Nephron progenitor cell (in vitro differentiated cells): ENCODE measurements at regions not wholly inside any gene's neighbourhood (a gene's known extent, or its start where the extent isn't known, plus 50 kb on each side); places are given as distances from the start of the nearest gene placed in this dataset.

Experiments
- DNase-seq: peaks from one replicate; pipeline ENCODE4 v3.0.0; 2021
- H3K27ac Mint-ChIP-seq: 2 replicates; pipeline ENCODE4 v1.8.0; 2021; ENCODE audit warnings: mild to moderate bottlenecking, moderate library complexity, mixed read lengths
- H3K27me3 Mint-ChIP-seq: 2 replicates; pipeline ENCODE4 v1.8.0; 2021; ENCODE audit warnings: mild to moderate bottlenecking, low read depth, mixed read lengths; ENCODE audit not compliant: poor library complexity
- H3K36me3 Mint-ChIP-seq: 2 replicates; pipeline ENCODE4 v1.8.0; 2021; ENCODE audit warnings: low read depth, mixed read lengths
- H3K4me1 Mint-ChIP-seq: 2 replicates; pipeline ENCODE4 v1.8.0; 2021; ENCODE audit warnings: mixed read lengths
- H3K4me3 Mint-ChIP-seq: 2 replicates; pipeline ENCODE4 v1.8.0; 2021; ENCODE audit warnings: mild to moderate bottlenecking, moderate library complexity, mixed read lengths
- H3K9me3 Mint-ChIP-seq: 2 replicates; pipeline ENCODE4 v1.8.0; 2021; ENCODE audit warnings: mild to moderate bottlenecking, moderate library complexity, mixed read lengths
- CTCF ChIP-seq: fragments of 200-600 bp; sonication (generic); IDR thresholded peaks from 2 replicates; pipeline ENCODE4 v1.5.0; 2021; ENCODE audit warnings: antibody characterized with exemption

DNA sequence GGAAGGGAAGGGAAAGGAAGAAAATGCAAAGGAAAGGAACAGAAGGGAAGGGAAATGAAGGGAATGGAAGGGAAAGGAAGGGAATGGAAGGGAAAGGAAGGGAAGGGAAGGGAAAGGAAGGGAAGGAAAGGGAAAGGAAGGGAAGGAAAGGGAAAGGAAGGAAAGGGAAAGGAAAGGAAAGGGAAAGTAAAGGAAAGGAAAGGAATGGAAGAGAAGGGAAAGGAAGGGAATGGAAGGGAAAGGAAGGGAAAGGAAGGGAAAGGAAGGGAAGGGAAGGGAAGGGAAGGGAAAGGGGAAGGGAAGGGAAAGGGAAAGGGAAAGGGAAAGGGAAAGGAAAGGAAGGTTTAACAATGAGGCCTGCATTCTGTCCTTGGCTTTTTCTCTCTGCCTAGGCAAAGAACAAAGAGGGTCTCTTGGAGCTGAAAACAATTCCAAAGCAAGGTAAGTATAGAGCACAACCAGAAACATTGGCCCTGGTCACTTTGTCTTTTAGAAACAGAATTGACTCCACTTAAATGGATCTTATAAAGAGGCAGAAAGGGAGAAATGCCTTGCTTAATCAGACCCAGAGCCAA lies 525.9 kb upstream of the TMPO start:
- no peak for DNase-seq
- Mint-ChIP-seq H3K27me3 (peaks cover 11% of the 10 kb centered on the region), H3K36me3 (peaks cover 10% of the 10 kb centered on the region)

GRCh38 chr12:97994746-97995484 lies 520.5 kb upstream of the TMPO start:
- no peak for DNase-seq
- Mint-ChIP-seq H3K4me3 (no peak overlapping the region), H3K9me3 (peaks cover 34% of the 10 kb centered on the region), H3K4me1 (peaks cover 21% of the 10 kb centered on the region), H3K27ac (no peak overlapping the region), H3K36me3 (peaks cover 10% of the 10 kb centered on the region), H3K27me3 (no peaks in the 10 kb centered on the region)
- no peak for TF ChIP-seq CTCF

More for the DNA sequence above, 525.9 kb upstream of the TMPO start:
- Mint-ChIP-seq H3K4me3 (no peak overlapping the region), H3K4me1 (peaks cover 6% of the 10 kb centered on the region), H3K9me3 (peaks cover 34% of the 10 kb centered on the region), H3K27ac (no peak overlapping the region)
- no peak for TF ChIP-seq CTCF

DNA sequence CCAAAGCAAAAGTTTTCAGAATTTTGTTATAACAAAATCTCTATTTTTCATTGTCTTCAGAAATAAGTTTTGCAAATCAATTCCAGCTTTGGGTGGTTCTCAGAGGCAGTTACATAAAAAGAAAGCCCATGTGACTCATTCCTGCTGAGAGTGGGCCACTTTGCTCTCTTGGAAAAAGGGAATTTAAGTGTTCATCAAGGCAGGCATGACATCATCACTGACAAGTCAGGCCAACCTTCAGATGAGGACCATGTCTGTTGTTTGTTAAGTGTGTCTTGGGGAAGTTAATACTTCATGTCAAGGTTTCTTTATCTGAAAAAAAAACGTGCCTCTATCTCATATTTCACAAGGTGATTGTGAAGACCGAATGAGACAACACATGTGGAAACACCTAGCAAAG lies 519.8 kb upstream of the TMPO start:
- DNase-seq, result no peak
- Mint-ChIP-seq H3K4me3 (no peak overlapping the region), H3K4me1 (peaks cover 21% of the 10 kb centered on the region), H3K36me3 (peaks cover 10% of the 10 kb centered on the region), H3K27ac (no peak overlapping the region), H3K9me3 (peaks cover 29% of the 10 kb centered on the region), H3K27me3 (no peaks in the 10 kb centered on the region)
- no peak for TF ChIP-seq CTCF

- Mint-ChIP-seq H3K36me3 (no peaks in the 10 kb centered on the region), H3K27ac (peak overlapping the region; percentile 55)
Measured at GRCh38 chr12:98001430-98001829, 514.0 kb upstream of the TMPO start.

DNA sequence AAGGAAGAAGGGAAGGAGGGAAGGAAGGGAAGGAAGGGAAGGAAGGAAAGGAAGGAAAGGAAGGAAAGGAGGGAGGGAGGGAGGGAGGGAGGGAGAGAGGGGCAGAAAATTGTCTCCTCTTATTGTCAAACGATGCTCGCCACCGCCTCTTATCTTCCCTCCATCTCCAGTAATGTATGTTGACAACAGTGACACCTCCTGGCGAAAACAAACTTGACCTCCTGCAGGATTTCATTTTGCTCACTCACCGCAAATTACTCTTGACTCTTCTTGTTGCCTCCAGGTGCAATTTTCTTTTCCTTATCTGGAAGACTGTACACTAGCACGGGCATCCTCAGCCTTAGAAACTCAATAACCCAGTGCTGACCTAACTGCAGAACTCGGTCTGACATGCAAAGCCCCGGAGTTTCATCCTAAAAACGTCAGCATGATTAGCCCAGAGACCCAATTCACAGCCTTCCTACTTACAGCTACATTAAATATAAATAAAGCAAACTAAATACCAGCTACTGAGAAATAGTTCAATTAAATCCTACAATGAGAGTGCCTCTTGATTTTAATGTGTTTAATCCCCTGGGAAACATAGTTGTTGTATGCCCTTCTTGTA lies 512.4 kb upstream of the TMPO start:
- no peaks in the 10 kb centered on the region for H3K36me3 Mint-ChIP-seq
- H3K27me3 Mint-ChIP-seq, result no peaks in the 10 kb centered on the region
- H3K4me1 Mint-ChIP-seq, result peaks cover 26% of the 10 kb centered on the region
- H3K4me3 Mint-ChIP-seq, result no peak overlapping the region
- TF ChIP-seq CTCF, result peak; percentile 51
- DNase-seq, result peak; percentile 66
- H3K9me3 Mint-ChIP-seq, result no peaks in the 10 kb centered on the region
- H3K27ac Mint-ChIP-seq, result no peak overlapping the region

More at GRCh38 chr12:98001430-98001829, 514.0 kb upstream of the TMPO start:
- H3K4me1 Mint-ChIP-seq, result peaks cover 26% of the 10 kb centered on the region
- DNase-seq, result no peak
- H3K27me3 Mint-ChIP-seq, result no peaks in the 10 kb centered on the region
- no peak overlapping the region for H3K4me3 Mint-ChIP-seq
- no peaks in the 10 kb centered on the region for H3K9me3 Mint-ChIP-seq
- TF ChIP-seq CTCF, result no peak
